SK-N-MC (cell line): ENCODE measurements at regions not wholly inside any gene's neighbourhood (a gene's known extent, or its start where the extent isn't known, plus 50 kb on each side); places are given as distances from the start of the nearest gene placed in this dataset.

Experiments used
- DNase-seq: peaks from one replicate; pipeline ENCODE4 v3.0.0-alpha.2; 2011; ENCODE audit warnings: low read depth, low spot score
- H3K27ac ChIP-seq: fragments of 200-600 bp; sonication (generic); 2 replicates; pipeline ENCODE4 v1.5.1; 2016; ENCODE audit warnings: mixed run types
- H3K36me3 ChIP-seq: fragments of 200-600 bp; sonication (generic); 2 replicates; pipeline ENCODE4 v1.6.1; 2017; ENCODE audit warnings: antibody characterized with exemption, low read length, mixed read lengths; ENCODE audit not compliant: insufficient read depth
- H3K4me3 ChIP-seq: fragments of 200-600 bp; sonication (generic); 2 replicates; pipeline ENCODE4 v1.5.1; 2016
- H3K9ac ChIP-seq: fragments of 200-600 bp; sonication (generic); 2 replicates; pipeline ENCODE4 v1.8.0; 2017; ENCODE audit warnings: mixed run types, mixed read lengths; ENCODE audit not compliant: insufficient read length
- H3K9me3 ChIP-seq: fragments of 200-600 bp; sonication (generic); 2 replicates; pipeline ENCODE4 v1.6.1; 2017; ENCODE audit warnings: low read depth, mild to moderate bottlenecking, antibody characterized with exemption, low read length, moderate library complexity, mixed read lengths
- EZH2 ChIP-seq: fragments of 200-600 bp; sonication (generic); IDR thresholded peaks from one replicate; pipeline ENCODE4 v1.6.1; 2017; ENCODE audit warnings: antibody characterized with exemption
- FOXP2 ChIP-seq: optimal IDR thresholded peaks from 2 replicates; pipeline ENCODE3; 2011; ENCODE audit warnings: mild to moderate bottlenecking, moderate library complexity; ENCODE audit not compliant: insufficient read depth; ENCODE audit errors: extremely low read length, control extremely low read depth
- POLR2AphosphoS5 ChIP-seq: IDR thresholded peaks from 2 replicates; pipeline ENCODE4 v1.6.1; 2012; ENCODE audit warnings: mild to moderate bottlenecking, low read depth, low read length, borderline replicate concordance

GRCh38 chr12:118925407-118925806 lies 55.9 kb upstream of the SRRM4 start:
- DNase-seq = no peak
- TF ChIP-seq POLR2AphosphoS5 = no peak
- no peak for TF ChIP-seq EZH2
- no peak for TF ChIP-seq FOXP2
- Histone ChIP-seq H3K9me3 (no peaks in the 10 kb centered on the region), H3K36me3 (no peaks in the 10 kb centered on the region), H3K27ac (no peak overlapping the region), H3K9ac (no peak overlapping the region), H3K4me3 (no peak overlapping the region)

GRCh38 chr12:118925826-118926225 lies 55.5 kb upstream of the SRRM4 start:
- Histone ChIP-seq H3K27ac (no peak overlapping the region), H3K9me3 (no peaks in the 10 kb centered on the region)

More at GRCh38 chr12:118925826-118926225, 55.5 kb upstream of the SRRM4 start:
- Histone ChIP-seq H3K4me3 (no peak overlapping the region), H3K36me3 (no peaks in the 10 kb centered on the region), H3K9ac (no peak overlapping the region)
- no peak for DNase-seq
- TF ChIP-seq POLR2AphosphoS5 = no peak
- TF ChIP-seq EZH2 = no peak
- no peak for TF ChIP-seq FOXP2
